Sigmoid colon (tissue), 4 donors: ENCODE measurements at regions not wholly inside any gene's neighbourhood (a gene's known extent, or its start where the extent isn't known, plus 50 kb on each side); places are given as distances from the start of the nearest gene placed in this dataset.

ENCODE experiments used
- POLR2AphosphoS5 ChIP-seq, 4 donors: sonication (generic); formaldehyde crosslinking; IDR thresholded peaks; one replicate each; pipeline ENCODE4 v1.6.1; 2017; ENCODE audit warnings: antibody characterized with exemption in 4 of 4
- TF ChIP-seq, protein P1 (sequence below), 4 experiments: fragments of 450-650 bp in 3 of 4; fragments of 200-600 bp in 1 of 4; IDR thresholded peaks; one replicate each; pipeline ENCODE4 v1.5.1; 2016 to 2019; ENCODE audit warnings: antibody characterized with exemption in 4 of 4, mild to moderate bottlenecking in 3 of 4, moderate library complexity in 2 of 4

GRCh38 chr3:140871022-140871421, 70.6 kb upstream of the SLC25A36 start:
- TF ChIP-seq, protein P1, sequence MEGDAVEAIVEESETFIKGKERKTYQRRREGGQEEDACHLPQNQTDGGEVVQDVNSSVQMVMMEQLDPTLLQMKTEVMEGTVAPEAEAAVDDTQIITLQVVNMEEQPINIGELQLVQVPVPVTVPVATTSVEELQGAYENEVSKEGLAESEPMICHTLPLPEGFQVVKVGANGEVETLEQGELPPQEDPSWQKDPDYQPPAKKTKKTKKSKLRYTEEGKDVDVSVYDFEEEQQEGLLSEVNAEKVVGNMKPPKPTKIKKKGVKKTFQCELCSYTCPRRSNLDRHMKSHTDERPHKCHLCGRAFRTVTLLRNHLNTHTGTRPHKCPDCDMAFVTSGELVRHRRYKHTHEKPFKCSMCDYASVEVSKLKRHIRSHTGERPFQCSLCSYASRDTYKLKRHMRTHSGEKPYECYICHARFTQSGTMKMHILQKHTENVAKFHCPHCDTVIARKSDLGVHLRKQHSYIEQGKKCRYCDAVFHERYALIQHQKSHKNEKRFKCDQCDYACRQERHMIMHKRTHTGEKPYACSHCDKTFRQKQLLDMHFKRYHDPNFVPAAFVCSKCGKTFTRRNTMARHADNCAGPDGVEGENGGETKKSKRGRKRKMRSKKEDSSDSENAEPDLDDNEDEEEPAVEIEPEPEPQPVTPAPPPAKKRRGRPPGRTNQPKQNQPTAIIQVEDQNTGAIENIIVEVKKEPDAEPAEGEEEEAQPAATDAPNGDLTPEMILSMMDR (IDR thresholded peaks at IDR 0.05), result no peak
- TF ChIP-seq POLR2AphosphoS5 (IDR thresholded peaks at IDR 0.05), result no peak
